Activated CD4-positive, alpha-beta T cell treated with anti-CD3 and anti-CD28 coated beads for 48 hours (primary cell): ENCODE measurements at regions not wholly inside any gene's neighbourhood (a gene's known extent, or its start where the extent isn't known, plus 50 kb on each side); places are given as distances from the start of the nearest gene placed in this dataset.
"Not testable (repeated sequence)": the region's sequence is repeated elsewhere in the genome, so short reads cannot be mapped to it uniquely, and the experiment has no call there.

Source experiments
- DNase-seq: peaks from one replicate; pipeline ENCODE4 v3.0.0-alpha.2; 2020

DNA sequence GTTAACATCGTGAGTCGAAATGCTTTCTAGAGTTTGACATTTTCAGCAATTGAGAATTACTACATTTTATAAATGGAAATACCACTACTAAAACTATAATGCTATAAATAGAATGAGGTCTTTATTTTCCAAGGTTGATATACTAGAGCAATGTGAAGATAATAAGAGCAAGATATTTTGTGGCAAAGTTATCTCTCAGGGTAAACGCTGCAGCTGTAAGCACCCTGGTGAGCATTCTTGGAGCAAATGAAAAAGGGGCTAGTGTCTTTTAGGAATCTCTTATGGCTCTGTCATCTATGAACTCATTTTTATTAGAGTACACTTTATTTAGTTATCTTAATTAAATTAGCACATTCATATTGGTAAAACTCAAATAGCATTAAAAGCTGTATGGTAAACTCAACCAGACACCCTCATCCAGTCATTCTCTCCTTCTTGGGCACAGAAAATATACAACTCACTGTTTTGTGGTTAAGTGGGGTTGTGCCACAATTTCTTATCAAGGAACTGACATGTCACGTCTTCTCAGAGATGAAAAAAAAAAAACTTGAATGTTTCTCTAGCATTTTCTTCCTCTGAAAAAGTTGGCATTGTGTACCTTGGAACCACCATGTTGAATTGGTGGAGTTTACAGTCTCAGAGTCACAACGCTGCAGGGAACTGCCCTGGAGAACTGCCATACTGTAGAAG, 289.5 kb upstream of the PFKP start:
- no peak for DNase-seq

GRCh38 chr10:2772816-2773631, 294.3 kb upstream of the PFKP start:
- DNase-seq: no peak

DNA sequence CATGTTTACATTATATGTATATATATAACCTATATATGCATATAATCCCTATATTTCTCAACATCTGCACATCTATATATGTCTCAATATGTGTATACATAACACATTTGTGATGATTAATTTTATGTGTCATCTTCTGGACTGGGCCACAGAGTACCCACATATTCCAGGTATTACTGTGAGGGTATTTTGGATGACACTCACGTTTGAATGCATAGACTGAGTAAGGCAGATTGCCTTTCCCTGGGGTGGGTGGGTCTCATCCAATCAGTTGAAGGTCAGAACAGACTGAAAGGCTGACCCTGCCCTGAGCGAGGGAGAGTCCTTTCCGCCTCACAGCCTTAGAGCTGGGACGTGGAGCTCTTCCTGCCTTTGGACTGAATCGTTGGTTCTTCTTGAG, 295.2 kb upstream of the PFKP start:
- DNase-seq: no peak

- DNase-seq: not testable (repeated sequence)
Measured at GRCh38 chr10:2767293-2767692, 300.1 kb upstream of the PFKP start.

- DNase-seq: no peak
Measured at GRCh38 chr10:2761971-2762370, 305.4 kb upstream of the PFKP start.

DNA sequence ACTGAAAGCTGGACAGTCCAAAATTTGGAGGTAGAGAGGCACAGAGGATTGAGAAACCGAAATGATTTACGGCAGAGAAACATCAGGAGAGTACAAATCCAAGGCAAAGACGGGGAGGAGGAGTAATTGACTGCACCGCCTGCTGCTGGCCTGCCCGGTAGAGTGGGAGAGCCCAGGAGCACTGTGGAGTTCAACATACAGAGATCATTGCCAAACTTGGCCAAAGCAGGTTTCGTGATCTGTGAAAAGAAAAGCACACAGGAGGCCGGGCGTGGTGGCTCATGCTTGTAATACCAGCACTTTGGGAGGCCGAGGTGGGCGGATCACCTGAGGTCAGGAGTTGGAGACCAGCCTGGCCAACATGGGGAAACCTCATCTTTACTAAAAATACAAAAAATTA, 306.0 kb upstream of the PFKP start:
- no peak for DNase-seq

GRCh38 chr10:2760736-2761135, 306.6 kb upstream of the PFKP start:
- DNase-seq: no peak

DNA sequence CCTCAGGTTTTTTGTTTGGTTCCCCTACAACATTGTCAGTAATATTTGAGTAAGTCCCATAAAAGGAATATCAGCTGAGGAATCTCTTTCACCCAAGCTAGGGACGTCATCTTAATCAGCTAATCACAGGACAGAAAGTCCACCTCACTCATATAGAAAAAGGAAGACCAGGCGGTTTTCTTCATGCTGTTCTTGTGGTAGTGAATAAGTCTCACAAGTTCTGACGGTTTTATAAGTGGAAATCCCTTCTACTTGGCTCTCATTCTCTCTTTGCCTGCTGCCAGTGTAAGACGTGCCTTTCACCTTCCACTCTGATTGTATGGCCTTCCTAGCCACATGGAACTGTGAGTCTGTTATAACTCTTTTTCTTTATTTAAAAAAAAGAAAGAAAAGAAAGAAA, 308.1 kb upstream of the PFKP start:
- no peak for DNase-seq

DNA sequence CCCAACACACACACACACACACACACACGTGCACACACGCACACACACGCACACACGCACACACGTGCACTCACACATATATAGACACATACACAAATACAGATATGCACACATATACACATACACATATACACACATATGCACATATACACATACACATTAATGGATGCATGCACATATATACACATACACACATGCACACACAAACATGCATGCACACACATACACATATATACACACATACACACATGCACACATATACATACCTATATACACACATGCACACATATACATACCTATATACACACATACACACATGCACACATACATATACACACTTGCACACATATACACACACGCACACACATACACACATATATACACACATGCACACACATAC, 312.4 kb upstream of the PFKP start:
- no peak for DNase-seq

GRCh38 chr10:2748287-2748686, 319.1 kb upstream of the PFKP start:
- no peak for DNase-seq

DNA sequence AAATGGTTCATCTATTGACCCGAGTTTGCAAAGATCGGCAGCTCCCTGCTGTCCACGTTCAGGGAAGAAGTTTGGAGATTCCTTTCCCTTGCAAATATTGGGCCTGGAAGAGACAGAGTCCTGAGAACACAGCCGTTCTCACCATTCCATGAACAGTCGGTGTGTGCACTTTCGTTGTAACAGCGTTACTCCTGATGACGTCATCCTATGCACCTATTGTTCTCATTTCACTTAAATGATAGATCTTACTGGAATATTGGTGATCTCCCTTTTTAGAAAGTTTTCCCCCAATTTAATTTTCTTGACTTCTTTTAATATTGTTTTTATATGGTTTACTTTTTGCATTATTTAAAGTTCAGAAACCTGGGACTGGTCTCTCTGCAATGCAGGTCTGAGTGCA, 320.7 kb upstream of the PFKP start:
- DNase-seq: no peak

- DNase-seq: no peak
Measured at GRCh38 chr10:2745666-2746065, 321.7 kb upstream of the PFKP start.

- no peak for DNase-seq
Measured at GRCh38 chr10:2744547-2745200, 322.7 kb upstream of the PFKP start.

DNA sequence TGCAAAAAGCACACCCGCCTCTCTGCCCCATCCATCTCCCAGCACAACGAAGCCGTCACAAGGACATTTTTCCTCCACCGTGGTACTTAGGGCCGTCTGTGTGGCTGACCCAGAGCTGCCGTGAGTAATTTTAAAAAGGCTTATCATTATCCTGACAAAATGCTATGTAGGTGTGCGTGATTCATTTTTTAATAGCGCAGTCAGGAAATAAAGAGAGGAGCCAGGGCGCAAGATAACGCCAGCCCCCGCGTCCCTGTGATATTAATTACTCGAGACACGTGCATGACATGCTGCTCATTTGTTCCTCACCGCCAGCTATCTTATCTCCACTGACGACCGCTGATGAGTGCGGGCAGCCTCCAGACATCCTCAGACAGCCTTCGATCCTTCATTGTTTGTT, 332.7 kb upstream of the PFKP start:
- no peak for DNase-seq

DNA sequence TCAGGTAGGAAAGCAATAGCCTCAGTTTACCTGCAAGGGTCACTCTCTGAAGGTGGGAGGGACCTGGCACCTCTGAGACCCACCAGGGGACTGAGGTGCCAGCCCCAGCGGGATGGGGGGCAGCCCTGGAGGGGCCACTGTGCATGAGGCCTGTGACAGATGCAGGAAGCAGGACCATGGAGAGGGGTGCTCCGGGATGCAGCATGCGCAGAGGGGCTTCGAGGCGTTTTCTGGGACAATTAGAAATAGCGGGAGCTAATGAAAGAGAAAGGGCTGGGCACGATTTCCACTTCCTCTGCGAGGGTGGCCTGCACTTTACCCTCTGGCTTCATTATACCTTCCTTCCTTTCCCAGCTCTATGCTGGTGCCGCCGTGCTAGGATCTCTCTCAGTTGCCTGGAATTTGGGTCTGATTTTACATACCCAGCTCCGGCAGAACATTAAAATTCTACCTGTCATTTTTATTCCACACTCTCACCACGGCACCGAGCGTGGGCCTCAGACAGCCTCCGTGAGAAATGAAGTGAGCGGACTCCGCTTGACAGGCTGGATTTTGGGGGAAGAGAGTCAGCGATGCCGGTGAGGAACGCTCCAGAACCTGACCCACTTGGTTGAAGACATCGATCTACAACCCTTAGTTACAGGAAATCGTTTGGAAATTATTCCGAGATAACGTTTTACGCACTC, 333.9 kb upstream of the PFKP start:
- DNase-seq: no peak

DNA sequence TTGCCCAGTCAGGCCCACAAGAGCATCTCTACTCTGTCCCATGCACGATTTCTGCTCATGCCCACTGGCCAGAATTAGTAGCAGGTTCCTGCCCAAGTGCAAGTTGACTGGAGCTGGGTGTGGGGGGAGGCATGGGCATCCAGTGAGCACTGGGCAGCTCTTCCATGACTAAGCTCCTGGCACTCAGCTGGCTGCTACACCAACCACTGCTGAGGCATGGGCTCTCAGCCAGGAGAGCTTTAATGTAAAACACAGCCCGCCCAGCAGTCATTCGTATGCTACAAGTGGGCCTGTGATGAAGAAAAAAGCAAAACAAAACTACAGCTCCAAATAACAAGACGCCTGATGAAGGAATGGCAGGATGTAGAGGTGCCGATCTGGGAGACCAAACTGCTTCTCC, 335.4 kb upstream of the PFKP start:
- DNase-seq: no peak

- DNase-seq: no peak
Measured at GRCh38 chr10:2729197-2729596, 338.2 kb upstream of the PFKP start.

DNA sequence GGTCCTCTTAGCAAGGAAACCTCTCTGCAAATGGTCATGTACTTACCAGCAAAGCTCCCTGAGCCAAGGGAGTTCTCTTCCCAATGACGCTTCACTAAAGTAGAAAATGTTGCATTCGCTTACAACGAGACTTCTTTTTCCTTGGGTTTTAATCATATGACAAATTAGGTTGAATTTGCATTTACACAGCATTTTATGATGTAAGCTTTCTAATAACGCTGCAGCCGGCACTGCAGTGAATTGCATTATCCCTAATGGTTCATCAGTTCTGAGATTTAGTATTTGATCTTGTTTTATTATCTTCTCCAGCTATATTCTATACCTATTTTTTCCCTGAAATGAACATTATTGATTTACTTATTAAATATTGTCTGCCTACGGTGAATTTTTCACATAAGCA, 339.3 kb upstream of the PFKP start:
- no peak for DNase-seq

GRCh38 chr10:2716596-2716995, 350.8 kb upstream of the PFKP start:
- no peak for DNase-seq

- DNase-seq: no peak
Measured at GRCh38 chr10:2714597-2714996, 352.8 kb upstream of the PFKP start.

- no peak for DNase-seq
Measured at GRCh38 chr10:2703953-2704352, 363.4 kb upstream of the PFKP start.

DNA sequence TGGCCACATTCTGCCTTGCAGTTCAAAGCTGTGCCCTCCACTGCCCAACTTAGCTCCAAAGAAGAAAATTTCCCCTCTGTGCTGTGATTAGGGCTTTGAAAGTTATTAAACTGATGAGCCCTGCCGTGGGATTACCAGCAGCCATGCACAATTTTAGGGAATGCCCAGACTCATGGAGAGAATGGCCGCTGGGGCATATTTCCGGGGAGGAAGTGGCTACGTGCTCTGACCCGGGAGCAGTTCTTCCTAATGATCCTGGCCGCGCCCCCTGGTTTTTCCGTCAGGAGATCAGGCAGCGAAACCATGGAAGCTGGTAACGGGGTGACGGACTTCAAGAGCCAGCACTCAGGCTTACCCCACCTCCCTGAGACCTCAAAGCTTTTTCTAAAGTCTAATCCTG, 365.5 kb upstream of the PFKP start:
- DNase-seq: no peak

DNA sequence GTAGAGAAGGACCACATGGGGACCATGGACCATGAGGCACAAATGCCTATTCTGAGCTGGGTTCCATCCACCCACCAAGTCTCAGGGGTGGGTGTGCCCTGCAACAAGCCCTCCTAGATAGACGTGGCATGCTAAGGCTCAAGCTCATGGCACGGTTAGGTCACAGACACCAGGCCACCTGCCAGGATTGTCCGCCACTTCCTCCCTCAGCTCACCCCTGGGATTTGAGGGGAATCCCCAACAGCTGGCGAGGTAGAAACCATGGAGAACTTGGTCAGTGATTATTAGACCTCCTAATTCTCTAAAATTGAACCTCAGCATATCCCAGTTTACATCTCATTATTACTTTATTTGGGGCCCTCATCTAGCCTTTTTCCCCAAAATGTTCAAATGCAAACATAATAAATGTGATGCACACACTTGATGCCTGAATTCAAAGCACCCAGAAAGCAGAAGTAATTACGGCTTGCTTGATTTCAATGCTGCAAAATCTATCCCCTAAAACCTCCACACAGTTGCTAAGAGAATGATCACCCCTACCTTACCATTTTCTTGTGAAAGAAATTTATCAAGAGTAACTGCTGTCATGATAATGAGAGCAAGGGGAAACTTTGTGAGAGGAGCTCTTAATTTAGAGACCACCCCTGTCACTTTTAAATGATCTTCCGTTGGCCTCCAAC, 366.6 kb upstream of the PFKP start:
- no peak for DNase-seq
